K562 (cell line): ENCODE measurements at regions not wholly inside any gene's neighbourhood (a gene's known extent, or its start where the extent isn't known, plus 50 kb on each side); places are given as distances from the start of the nearest gene placed in this dataset.

Experiments
- ATAC-seq: fragments of 200-7000 bp; cut with Tn5 transposase; 3 replicates; pipeline ENCODE4 v1.9.1; 2020; ENCODE audit warnings: moderate library complexity
- BruUV-seq: library from RNA; stranded (reverse); fragments of 400-500 nt; replicated peaks from 2 replicates; lab custom pipeline; 2021; lab: Mats Ljungman, UMichigan
- CTCF ChIA-PET: fragments of 300-600 bp; formaldehyde crosslinking; extraction: SDS; loops from one replicate; lab custom pipeline; 2021; ENCODE audit warnings: low intra/inter-chr PET ratio; lab: Yijun Ruan, JAX
- POLR2A ChIA-PET: fragments of 300-600, 350-650 bp; sonication (Branson Sonifier 250); formaldehyde crosslinking; extraction: SDS; loops from one replicate; lab custom pipeline; 2021; ENCODE audit warnings: antibody characterized with exemption, inconsistent platforms; lab: Yijun Ruan, JAX
- DNase-seq, 4 experiments: peaks; one replicate each; pipeline versions ENCODE4 v3.0.0 to v3.0.0-alpha.2; 2011 to 2018; ENCODE audit warnings: low spot score in 3 of 4, mixed read lengths in 3 of 4; ENCODE audit errors: extremely low read depth in 1 of 4
- FAIRE-seq: peaks from 2 replicates; lab custom pipeline; 2011; peaks lifted over from hg19 to GRCh38; lab: Jason Lieb, UNC
- H2AFZ ChIP-seq: 2 replicates; pipeline ENCODE4 v1.6.0; 2011; ENCODE audit warnings: low read depth, low read length, control low read depth, inconsistent platforms
- H3K27ac ChIP-seq: fragments of 200-600 bp; 3 replicates; pipeline ENCODE4 v1.8.0; 2011; ENCODE audit warnings: low read depth, mild to moderate bottlenecking, control low read depth, inconsistent platforms, low read length, moderate library complexity, mixed read lengths; ENCODE audit errors: extremely low read depth
- H3K27me3 ChIP-seq, 2 experiments: fragments of 300-600 bp in 1 of 2; 2 replicates in 1 of 2; 3 replicates in 1 of 2; pipeline versions ENCODE4 v1.6.0 to v1.8.0; 2011; ENCODE audit warnings: inconsistent platforms in 2 of 2, low read length in 2 of 2, mild to moderate bottlenecking in 1 of 2, mixed read lengths in 1 of 2, moderate library complexity in 1 of 2; ENCODE audit not compliant: control insufficient read depth in 2 of 2, insufficient read depth in 2 of 2
- H3K36me3 ChIP-seq: fragments of 300-600 bp; 3 replicates; pipeline ENCODE4 v1.8.0; 2011; ENCODE audit warnings: mild to moderate bottlenecking, low read length, inconsistent platforms; ENCODE audit not compliant: control insufficient read depth, insufficient read depth
- H3K4me1 ChIP-seq, 2 experiments: fragments of 200-600 bp in 1 of 2; replicated peaks in 1 of 2; 2 replicates in 1 of 2; 3 replicates in 1 of 2; pipeline versions ENCODE4 v1.5.1 to v1.8.0; 2011; ENCODE audit warnings: inconsistent platforms in 2 of 2, low read length in 2 of 2, mild to moderate bottlenecking in 1 of 2, mixed read lengths in 1 of 2, moderate library complexity in 1 of 2; ENCODE audit not compliant: control insufficient read depth in 2 of 2, insufficient read depth in 2 of 2
- H3K4me2 ChIP-seq: 2 replicates; pipeline ENCODE4 v1.6.1; 2011; ENCODE audit warnings: low read length, control low read depth, inconsistent platforms, mixed read lengths; ENCODE audit not compliant: insufficient read depth
- H3K4me3 ChIP-seq: fragments of 200-600 bp; sonication (generic), shearing (Covaris generic); 2 replicates; pipeline ENCODE4 v1.5.1; 2016; ENCODE audit warnings: control low read depth, inconsistent platforms
- H3K79me2 ChIP-seq: fragments of 200-600 bp; 3 replicates; pipeline ENCODE4 v1.8.0; 2011; ENCODE audit warnings: low read length, inconsistent platforms; ENCODE audit not compliant: control insufficient read depth, insufficient read depth
- H3K9ac ChIP-seq, 2 experiments: 2 replicates each; pipeline versions ENCODE4 v1.6.0 to v1.6.1; 2011; ENCODE audit warnings: low read depth in 2 of 2, low read length in 2 of 2, control low read depth in 1 of 2, inconsistent platforms in 1 of 2, mild to moderate bottlenecking in 1 of 2, mixed read lengths in 1 of 2; ENCODE audit not compliant: insufficient read depth in 1 of 2
- H3K9me1 ChIP-seq: one replicate; pipeline ENCODE4 v1.6.0; 2011; ENCODE audit warnings: inconsistent platforms, mild to moderate bottlenecking, low read length, moderate library complexity; ENCODE audit not compliant: control insufficient read depth, insufficient read depth
- H3K9me3 ChIP-seq: replicated peaks from 2 replicates; pipeline ENCODE4 v1.5.1; 2011; ENCODE audit warnings: low read depth, low read length, inconsistent platforms; ENCODE audit not compliant: control insufficient read depth, insufficient read depth
- H4K20me1 ChIP-seq: replicated peaks from 2 replicates; pipeline ENCODE4 v1.6.1; 2011; ENCODE audit warnings: low read length, inconsistent platforms, mixed read lengths; ENCODE audit not compliant: control insufficient read depth, insufficient read depth
- BCL6 ChIP-seq: fragments of 250-450 bp; sonication (Bioruptor Pico); IDR thresholded peaks from 2 replicates; pipeline ENCODE4 v1.4.0; 2020
- CREB3 ChIP-seq: fragments of 450-650 bp; conservative IDR thresholded peaks from 2 replicates; pipeline ENCODE4 v1.6.1; 2016; ENCODE audit warnings: missing genetic modification characterization, low read depth, mild to moderate bottlenecking, missing compliant biosample characterization, moderate library complexity
- DMBX1 ChIP-seq: fragments of 250-450 bp; sonication (Bioruptor Pico); IDR thresholded peaks from 2 replicates; pipeline ENCODE4 v1.8.0; 2022; ENCODE audit warnings: inconsistent platforms, mild to moderate bottlenecking, moderate library complexity, borderline replicate concordance
- ETV5 ChIP-seq: sonication (generic); formaldehyde crosslinking; IDR thresholded peaks from 2 replicates; pipeline ENCODE4 v1.4.0; 2020; ENCODE audit warnings: low read depth, mild to moderate bottlenecking, missing genetic modification reagents
- HDAC2 ChIP-seq: fragments of 450-650 bp; IDR thresholded peaks from 2 replicates; pipeline ENCODE4 v1.6.1; 2016; ENCODE audit warnings: mild to moderate bottlenecking
- HNRNPH1 ChIP-seq: fragments of 200-400 bp; formaldehyde crosslinking; optimal IDR thresholded peaks from 2 replicates; pipeline ENCODE3; 2017; ENCODE audit warnings: low read depth, mild to moderate bottlenecking, low read length, moderate library complexity
- HNRNPLL ChIP-seq: fragments of 200-400 bp; formaldehyde crosslinking; IDR thresholded peaks from 2 replicates; pipeline ENCODE4 v1.6.1; 2017; ENCODE audit warnings: low read length, low read depth, mild to moderate bottlenecking; ENCODE audit not compliant: poor library complexity, severe bottlenecking
- LARP7 ChIP-seq: fragments of 450-650 bp; IDR thresholded peaks from 2 replicates; pipeline ENCODE4 v1.6.1; 2016
- NEUROD1 ChIP-seq: fragments of 150-350 bp; IDR thresholded peaks from 2 replicates; pipeline ENCODE4 v1.6.1; 2014; ENCODE audit warnings: borderline replicate concordance, low read length, low read depth; ENCODE audit not compliant: partially characterized antibody
- NR4A1 ChIP-seq, 2 experiments: fragments of 250-450 bp in 1 of 2; fragments of 450-650 bp in 1 of 2; sonication (Bioruptor Pico) in 1 of 2; IDR thresholded peaks; 2 replicates each; pipeline versions ENCODE4 v1.4.0 to v1.6.1; 2016 to 2020; ENCODE audit warnings: mild to moderate bottlenecking in 2 of 2, missing compliant biosample characterization in 1 of 2, missing genetic modification characterization in 1 of 2, moderate library complexity in 1 of 2
- SIN3A ChIP-seq, 2 experiments: fragments of 150-350 bp in 1 of 2; IDR thresholded peaks; 2 replicates each; pipeline ENCODE4 v1.6.1; 2011 to 2016; ENCODE audit warnings: borderline replicate concordance in 2 of 2, low read depth in 2 of 2, low read length in 2 of 2, mild to moderate bottlenecking in 2 of 2, moderate library complexity in 2 of 2; ENCODE audit not compliant: control insufficient read depth in 1 of 2
- TAF9B ChIP-seq: fragments of 450-650 bp; IDR thresholded peaks from 2 replicates; pipeline ENCODE4 v1.6.1; 2018; ENCODE audit warnings: mild to moderate bottlenecking; ENCODE audit not compliant: partially characterized antibody
- TFE3 ChIP-seq: fragments of 450-650 bp; formaldehyde crosslinking; IDR thresholded peaks from 2 replicates; pipeline ENCODE4 v1.4.0; 2020; ENCODE audit warnings: mild to moderate bottlenecking, mixed read lengths
- ZNF280B ChIP-seq: fragments of 250-450 bp; sonication (Bioruptor Pico); IDR thresholded peaks from 2 replicates; pipeline ENCODE4 v1.5.1; 2021; ENCODE audit warnings: mild to moderate bottlenecking
- ZNF780A ChIP-seq: fragments of 250-450 bp; sonication (Bioruptor Pico); IDR thresholded peaks from 2 replicates; pipeline ENCODE4 v1.5.0; 2021; ENCODE audit warnings: mild to moderate bottlenecking
- WGBS: fragments of 100-300 bp; shearing (Covaris generic); methylation state at CpG from one replicate; pipeline ENCODE4 v1.1.6; 2016; ENCODE audit warnings: low coverage, mixed read lengths; ENCODE audit not compliant: insufficient coverage; ENCODE audit errors: missing lambda C conversion rate; 5-methylcytosine and 5-hydroxymethylcytosine counted together
- in situ Hi-C: fragments of 300-500 bp; cut with MboI; formaldehyde crosslinking; loops from 4 replicates; pipeline ENCODE4 v1.15.0; 2018; ENCODE audit warnings: inconsistent platforms, mixed read lengths
- intact Hi-C: fragments of 100-400 bp; cut with micrococcal nuclease; formaldehyde crosslinking; loops from 2 replicates; pipeline ENCODE4 v1.14.2; 2022

- Histone ChIP-seq H3K27ac (no peak overlapping the region), H3K4me1 (no peaks in the 10 kb centered on the region), H3K79me2 (no peaks in the 10 kb centered on the region), H3K9me1 (no peaks in the 10 kb centered on the region), H3K36me3 (no peaks in the 10 kb centered on the region), H2AFZ (no peak overlapping the region), H3K27me3 (no peaks in the 10 kb centered on the region), H3K9me3 (no peaks in the 10 kb centered on the region), H3K9ac (no peak overlapping the region), H4K20me1 (no peaks in the 10 kb centered on the region), H3K4me3 (no peak overlapping the region), H3K4me2 (no peak overlapping the region)
- ATAC-seq = no peak
- no peak for TF ChIP-seq SIN3A (IDR thresholded peaks at IDR 0.05; ENCODE audit: borderline replicate concordance in 2 of 2, control insufficient read depth in 1 of 2, low read depth in 2 of 2, low read length in 2 of 2)
- TF ChIP-seq CREB3 = no peak
- no peak for TF ChIP-seq ZNF280B
- TF ChIP-seq LARP7 = no peak
- no peak for TF ChIP-seq HNRNPLL
- TF ChIP-seq HNRNPH1 = no peak
- TF ChIP-seq NEUROD1 = no peak
- no peak for TF ChIP-seq NR4A1 (CRISPR knock-in tag; IDR thresholded peaks at IDR 0.05)
- no peak for TF ChIP-seq NR4A1 (tag; IDR thresholded peaks at IDR 0.05)
- TF ChIP-seq ETV5 = no peak
- no peak for TF ChIP-seq TFE3 (CRISPR knock-in tag)
- no peak for TF ChIP-seq DMBX1 (CRISPR knock-in tag)
- TF ChIP-seq TAF9B = no peak
- no peak for TF ChIP-seq BCL6 (CRISPR knock-in tag)
- TF ChIP-seq HDAC2 = no peak
- no peak for TF ChIP-seq ZNF780A
- ChIA-PET CTCF (no interaction called here), POLR2A (no interaction called here)
- BruUV-seq = no TSS peak
- in situ Hi-C loops (no loop called here), intact Hi-C loops (no loop called here)
- 0% methylated on average over 1 of the region's 1 CpG for WGBS
- no peak for DNase-seq
- no peak for FAIRE-seq
These were observed 519.4 kb downstream of the TDRD15 start for GRCh38 chr2:21643180-21643579.
